ENCODE measurements at regions not wholly inside any gene's neighbourhood (a gene's known extent, or its start where the extent isn't known, plus 50 kb on each side); places are given as distances from the start of the nearest gene placed in this dataset.

DNA sequence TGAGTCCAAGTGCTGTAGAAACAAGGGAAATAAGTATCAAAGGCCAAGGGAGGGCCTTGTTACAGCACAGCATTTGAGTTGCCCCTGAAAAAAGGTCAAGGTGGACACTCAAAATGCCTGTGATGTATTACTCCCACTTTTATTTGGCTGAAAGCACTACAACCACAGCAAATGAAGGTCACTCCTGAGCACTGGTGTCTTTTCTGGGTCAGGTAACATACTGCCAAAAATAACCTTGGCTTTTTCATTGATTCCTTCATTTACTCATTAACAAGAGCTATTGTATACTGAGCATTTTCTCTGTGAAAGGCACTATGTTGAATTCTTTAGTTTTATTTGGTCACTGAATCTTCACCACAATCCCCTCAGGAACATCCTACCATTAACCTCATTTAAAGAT, 590.3 kb downstream of the BCL11A start:
- TF ChIP-seq, protein P1, sequence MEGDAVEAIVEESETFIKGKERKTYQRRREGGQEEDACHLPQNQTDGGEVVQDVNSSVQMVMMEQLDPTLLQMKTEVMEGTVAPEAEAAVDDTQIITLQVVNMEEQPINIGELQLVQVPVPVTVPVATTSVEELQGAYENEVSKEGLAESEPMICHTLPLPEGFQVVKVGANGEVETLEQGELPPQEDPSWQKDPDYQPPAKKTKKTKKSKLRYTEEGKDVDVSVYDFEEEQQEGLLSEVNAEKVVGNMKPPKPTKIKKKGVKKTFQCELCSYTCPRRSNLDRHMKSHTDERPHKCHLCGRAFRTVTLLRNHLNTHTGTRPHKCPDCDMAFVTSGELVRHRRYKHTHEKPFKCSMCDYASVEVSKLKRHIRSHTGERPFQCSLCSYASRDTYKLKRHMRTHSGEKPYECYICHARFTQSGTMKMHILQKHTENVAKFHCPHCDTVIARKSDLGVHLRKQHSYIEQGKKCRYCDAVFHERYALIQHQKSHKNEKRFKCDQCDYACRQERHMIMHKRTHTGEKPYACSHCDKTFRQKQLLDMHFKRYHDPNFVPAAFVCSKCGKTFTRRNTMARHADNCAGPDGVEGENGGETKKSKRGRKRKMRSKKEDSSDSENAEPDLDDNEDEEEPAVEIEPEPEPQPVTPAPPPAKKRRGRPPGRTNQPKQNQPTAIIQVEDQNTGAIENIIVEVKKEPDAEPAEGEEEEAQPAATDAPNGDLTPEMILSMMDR (IDR thresholded peaks at IDR 0.05; ENCODE audit: extremely low read depth, low read depth, low read length), result no peak
- no peaks in the 10 kb centered on the region for H3K4me1 ChIP-seq (ENCODE audit: insufficient read depth, low read length)
- no peak overlapping the region for H3K4me2 ChIP-seq (ENCODE audit: insufficient read depth, low read length)
- H3K27ac ChIP-seq (ENCODE audit: low read depth, low read length), result no peak overlapping the region
- no peak overlapping the region for H3K4me3 ChIP-seq (ENCODE audit: insufficient read depth, low read length)
- no peaks in the 10 kb centered on the region for H4K20me1 ChIP-seq (ENCODE audit: insufficient read depth, low read length)
- no peak for DNase-seq (ENCODE audit: insufficient read length, low spot score, missing footprints)
- H3K79me2 ChIP-seq (ENCODE audit: insufficient read depth, low read length), result no peaks in the 10 kb centered on the region
- H3K9me3 ChIP-seq (ENCODE audit: low read depth, low read length), result peaks cover 3% of the 10 kb centered on the region
- no peaks in the 10 kb centered on the region for H3K27me3 ChIP-seq (ENCODE audit: insufficient read depth, low read length)
- no peaks in the 10 kb centered on the region for H3K36me3 ChIP-seq (ENCODE audit: insufficient read depth, low read length)
- H2AFZ ChIP-seq (ENCODE audit: low read length), result no peak overlapping the region

DNA sequence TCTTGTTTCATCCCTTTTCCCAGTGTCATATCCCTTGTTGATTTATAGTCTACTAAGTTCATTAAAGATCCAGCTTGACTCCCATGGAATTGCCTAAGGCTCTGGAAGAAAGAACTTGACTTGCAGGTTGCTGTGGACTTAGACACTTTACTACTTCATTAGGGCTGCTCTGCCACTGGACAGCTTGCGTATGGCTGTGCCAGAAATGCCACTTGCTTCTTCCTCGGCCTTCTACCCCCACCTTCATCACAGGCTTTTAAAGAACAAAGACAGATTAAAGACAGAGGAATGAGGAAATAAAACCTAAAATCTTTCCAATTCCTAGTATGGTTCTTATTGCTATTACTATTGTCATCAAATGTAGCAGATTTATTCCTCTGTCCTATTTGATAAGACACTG, 591.7 kb downstream of the BCL11A start:
- Histone ChIP-seq H3K4me2 (ENCODE audit: insufficient read depth, low read length) (no peak overlapping the region), H2AFZ (ENCODE audit: low read length) (no peak overlapping the region), H3K4me3 (ENCODE audit: insufficient read depth, low read length) (no peak overlapping the region), H3K79me2 (ENCODE audit: insufficient read depth, low read length) (no peaks in the 10 kb centered on the region), H3K4me1 (ENCODE audit: insufficient read depth, low read length) (no peaks in the 10 kb centered on the region), H3K27me3 (ENCODE audit: insufficient read depth, low read length) (no peaks in the 10 kb centered on the region), H3K27ac (ENCODE audit: low read depth, low read length) (no peak overlapping the region), H3K9me3 (ENCODE audit: low read depth, low read length) (peaks cover 3% of the 10 kb centered on the region), H3K36me3 (ENCODE audit: insufficient read depth, low read length) (no peaks in the 10 kb centered on the region), H4K20me1 (ENCODE audit: insufficient read depth, low read length) (no peaks in the 10 kb centered on the region)
- no peak for DNase-seq (ENCODE audit: insufficient read length, low spot score, missing footprints)
- TF ChIP-seq, protein P1 (IDR thresholded peaks at IDR 0.05; ENCODE audit: extremely low read depth, low read depth, low read length), result no peak

DNA sequence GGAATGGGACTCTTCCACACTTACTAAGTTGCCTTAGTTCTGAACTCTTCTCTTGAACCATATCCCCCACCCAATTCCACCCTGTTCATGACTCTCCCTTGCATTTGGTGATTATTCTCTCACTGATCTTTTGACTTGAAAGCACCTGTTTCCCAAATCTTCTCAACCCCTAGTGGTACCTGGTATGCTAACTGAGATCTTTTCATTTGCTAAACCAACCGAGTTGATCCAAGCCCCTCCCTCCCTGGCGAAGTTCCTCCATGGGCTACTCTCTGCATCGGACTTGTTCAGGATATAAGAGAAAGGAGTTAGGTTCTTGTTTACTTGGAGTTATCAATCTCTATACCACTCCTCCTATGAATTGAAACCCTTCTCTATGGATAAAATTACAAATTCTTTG, 593.5 kb downstream of the BCL11A start:
- Histone ChIP-seq H3K27ac (ENCODE audit: low read depth, low read length) (no peak overlapping the region), H3K4me2 (ENCODE audit: insufficient read depth, low read length) (no peak overlapping the region), H3K36me3 (ENCODE audit: insufficient read depth, low read length) (no peaks in the 10 kb centered on the region), H3K4me1 (ENCODE audit: insufficient read depth, low read length) (no peaks in the 10 kb centered on the region), H3K9me3 (ENCODE audit: low read depth, low read length) (peaks cover 3% of the 10 kb centered on the region), H3K27me3 (ENCODE audit: insufficient read depth, low read length) (no peaks in the 10 kb centered on the region), H3K4me3 (ENCODE audit: insufficient read depth, low read length) (no peak overlapping the region), H4K20me1 (ENCODE audit: insufficient read depth, low read length) (no peaks in the 10 kb centered on the region), H2AFZ (ENCODE audit: low read length) (no peak overlapping the region), H3K79me2 (ENCODE audit: insufficient read depth, low read length) (no peaks in the 10 kb centered on the region)
- TF ChIP-seq, protein P1 (IDR thresholded peaks at IDR 0.05; ENCODE audit: extremely low read depth, low read depth, low read length), result no peak
- DNase-seq (ENCODE audit: insufficient read length, low spot score, missing footprints), result peak; percentile 22

DNA sequence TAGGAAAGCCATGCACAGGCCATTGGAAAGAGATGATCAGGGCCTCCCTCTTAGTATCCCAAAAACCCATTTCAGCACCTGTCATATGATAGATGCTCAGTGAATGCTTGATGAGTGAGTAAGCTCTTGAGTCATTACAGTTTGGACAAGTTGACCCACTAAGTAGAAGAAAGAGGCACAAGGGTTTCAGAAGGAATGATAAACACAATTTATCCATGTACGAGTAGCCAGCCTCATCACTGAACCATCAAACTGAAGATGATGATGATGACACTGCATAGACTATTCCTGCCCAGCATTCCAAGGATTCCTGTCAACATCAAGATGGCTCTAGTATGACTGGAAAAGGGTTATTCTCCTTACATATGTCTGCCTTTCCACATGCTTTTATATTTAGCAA, 596.0 kb downstream of the BCL11A start:
- H4K20me1 ChIP-seq (ENCODE audit: insufficient read depth, low read length), result no peaks in the 10 kb centered on the region
- H3K79me2 ChIP-seq (ENCODE audit: insufficient read depth, low read length), result no peaks in the 10 kb centered on the region
- no peaks in the 10 kb centered on the region for H3K4me1 ChIP-seq (ENCODE audit: insufficient read depth, low read length)
- H3K36me3 ChIP-seq (ENCODE audit: insufficient read depth, low read length), result no peaks in the 10 kb centered on the region
- no peak overlapping the region for H3K4me2 ChIP-seq (ENCODE audit: insufficient read depth, low read length)
- TF ChIP-seq, protein P1 (IDR thresholded peaks at IDR 0.05; ENCODE audit: extremely low read depth, low read depth, low read length), result no peak
- no peak overlapping the region for H2AFZ ChIP-seq (ENCODE audit: low read length)
- H3K9me3 ChIP-seq (ENCODE audit: low read depth, low read length), result peaks cover 3% of the 10 kb centered on the region
- no peak overlapping the region for H3K4me3 ChIP-seq (ENCODE audit: insufficient read depth, low read length)
- no peak for DNase-seq (ENCODE audit: insufficient read length, low spot score, missing footprints)
- H3K27me3 ChIP-seq (ENCODE audit: insufficient read depth, low read length), result no peaks in the 10 kb centered on the region
- no peak overlapping the region for H3K27ac ChIP-seq (ENCODE audit: low read depth, low read length)

All from osteoblast (primary cell).